ENCODE measurements at regions not wholly inside any gene's neighbourhood (a gene's known extent, or its start where the extent isn't known, plus 50 kb on each side); places are given as distances from the start of the nearest gene placed in this dataset.

GRCh38 chr2:41502752-41503151 lies 545.1 kb upstream of the PKDCC start:
- DNase-seq (ENCODE audit: low read depth, low spot score), result no peak
- H3K9me3 ChIP-seq (ENCODE audit: insufficient read depth, low read length), result peaks cover 21% of the 10 kb centered on the region

GRCh38 chr2:41504532-41504931 lies 543.3 kb upstream of the PKDCC start:
- no peak overlapping the region for H3K9ac ChIP-seq (ENCODE audit: insufficient read length, low read depth)
- no peak overlapping the region for H3K4me3 ChIP-seq (ENCODE audit: insufficient read length, low read depth)
- DNase-seq (ENCODE audit: low read depth, low spot score), result no peak
- H3K9me3 ChIP-seq (ENCODE audit: insufficient read depth, low read length), result peaks cover 21% of the 10 kb centered on the region
- TF ChIP-seq ZNF274 (IDR thresholded peaks at IDR 0.05; ENCODE audit: low read depth, low read length) (no peak), SUZ12 (IDR thresholded peaks at IDR 0.05; ENCODE audit: extremely low read depth, insufficient read depth, insufficient read length) (no peak), YY1 (IDR thresholded peaks at IDR 0.05; ENCODE audit: insufficient read depth, insufficient read length) (no peak)
- no peaks in the 10 kb centered on the region for H3K27me3 ChIP-seq (ENCODE audit: insufficient read depth, insufficient read length)
- no peaks in the 10 kb centered on the region for H3K36me3 ChIP-seq (ENCODE audit: insufficient read depth, insufficient read length, low read length)
- H3K4me1 ChIP-seq (ENCODE audit: insufficient read depth, insufficient read length), result no peaks in the 10 kb centered on the region

More at GRCh38 chr2:41502752-41503151, 545.1 kb upstream of the PKDCC start:
- Histone ChIP-seq H3K36me3 (ENCODE audit: insufficient read depth, insufficient read length, low read length) (no peaks in the 10 kb centered on the region), H3K4me3 (ENCODE audit: insufficient read length, low read depth) (no peak overlapping the region), H3K9ac (ENCODE audit: insufficient read length, low read depth) (no peak overlapping the region), H3K27me3 (ENCODE audit: insufficient read depth, insufficient read length) (no peaks in the 10 kb centered on the region), H3K4me1 (ENCODE audit: insufficient read depth, insufficient read length) (no peaks in the 10 kb centered on the region)
- TF ChIP-seq ZNF274 (IDR thresholded peaks at IDR 0.05; ENCODE audit: low read depth, low read length) (no peak), YY1 (IDR thresholded peaks at IDR 0.05; ENCODE audit: insufficient read depth, insufficient read length) (no peak), SUZ12 (IDR thresholded peaks at IDR 0.05; ENCODE audit: extremely low read depth, insufficient read depth, insufficient read length) (no peak)

- H3K27me3 ChIP-seq (ENCODE audit: insufficient read depth, insufficient read length), result no peaks in the 10 kb centered on the region
- no peak for DNase-seq (ENCODE audit: low read depth, low spot score)
- no peaks in the 10 kb centered on the region for H3K36me3 ChIP-seq (ENCODE audit: insufficient read depth, insufficient read length, low read length)
- no peak overlapping the region for H3K9ac ChIP-seq (ENCODE audit: insufficient read length, low read depth)
- TF ChIP-seq YY1 (IDR thresholded peaks at IDR 0.05; ENCODE audit: insufficient read depth, insufficient read length) (no peak), ZNF274 (IDR thresholded peaks at IDR 0.05; ENCODE audit: low read depth, low read length) (no peak), SUZ12 (IDR thresholded peaks at IDR 0.05; ENCODE audit: extremely low read depth, insufficient read depth, insufficient read length) (no peak)
- H3K4me1 ChIP-seq (ENCODE audit: insufficient read depth, insufficient read length), result no peaks in the 10 kb centered on the region
- H3K4me3 ChIP-seq (ENCODE audit: insufficient read length, low read depth), result no peak overlapping the region
- H3K9me3 ChIP-seq (ENCODE audit: insufficient read depth, low read length), result no peaks in the 10 kb centered on the region
Measured at GRCh38 chr2:41510108-41510507, 537.7 kb upstream of the PKDCC start.

- no peak for DNase-seq (ENCODE audit: low read depth, low spot score)
- Histone ChIP-seq H3K9me3 (ENCODE audit: insufficient read depth, low read length) (no peaks in the 10 kb centered on the region), H3K36me3 (ENCODE audit: insufficient read depth, insufficient read length, low read length) (no peaks in the 10 kb centered on the region), H3K4me1 (ENCODE audit: insufficient read depth, insufficient read length) (no peaks in the 10 kb centered on the region), H3K4me3 (ENCODE audit: insufficient read length, low read depth) (no peak overlapping the region), H3K27me3 (ENCODE audit: insufficient read depth, insufficient read length) (no peaks in the 10 kb centered on the region), H3K9ac (ENCODE audit: insufficient read length, low read depth) (no peak overlapping the region)
- TF ChIP-seq ZNF274 (IDR thresholded peaks at IDR 0.05; ENCODE audit: low read depth, low read length) (no peak), SUZ12 (IDR thresholded peaks at IDR 0.05; ENCODE audit: extremely low read depth, insufficient read depth, insufficient read length) (no peak), YY1 (IDR thresholded peaks at IDR 0.05; ENCODE audit: insufficient read depth, insufficient read length) (no peak)
Measured at GRCh38 chr2:41521211-41521610, 526.6 kb upstream of the PKDCC start.

- no peaks in the 10 kb centered on the region for H3K36me3 ChIP-seq (ENCODE audit: insufficient read depth, insufficient read length, low read length)
- H3K9ac ChIP-seq (ENCODE audit: insufficient read length, low read depth), result no peak overlapping the region
- no peaks in the 10 kb centered on the region for H3K4me1 ChIP-seq (ENCODE audit: insufficient read depth, insufficient read length)
- DNase-seq (ENCODE audit: low read depth, low spot score), result no peak
- no peaks in the 10 kb centered on the region for H3K9me3 ChIP-seq (ENCODE audit: insufficient read depth, low read length)
- H3K4me3 ChIP-seq (ENCODE audit: insufficient read length, low read depth), result no peak overlapping the region
- no peak for TF ChIP-seq ZNF274 (IDR thresholded peaks at IDR 0.05; ENCODE audit: low read depth, low read length)
- TF ChIP-seq SUZ12 (IDR thresholded peaks at IDR 0.05; ENCODE audit: extremely low read depth, insufficient read depth, insufficient read length), result no peak
- no peak for TF ChIP-seq YY1 (IDR thresholded peaks at IDR 0.05; ENCODE audit: insufficient read depth, insufficient read length)
- no peaks in the 10 kb centered on the region for H3K27me3 ChIP-seq (ENCODE audit: insufficient read depth, insufficient read length)
Measured at GRCh38 chr2:41527525-41528323, 520.1 kb upstream of the PKDCC start.

- Histone ChIP-seq H3K9ac (ENCODE audit: insufficient read length, low read depth) (no peak overlapping the region), H3K36me3 (ENCODE audit: insufficient read depth, insufficient read length, low read length) (no peaks in the 10 kb centered on the region), H3K4me1 (ENCODE audit: insufficient read depth, insufficient read length) (no peaks in the 10 kb centered on the region), H3K9me3 (ENCODE audit: insufficient read depth, low read length) (no peaks in the 10 kb centered on the region), H3K27me3 (ENCODE audit: insufficient read depth, insufficient read length) (no peaks in the 10 kb centered on the region), H3K4me3 (ENCODE audit: insufficient read length, low read depth) (no peak overlapping the region)
- DNase-seq (ENCODE audit: low read depth, low spot score), result no peak
- TF ChIP-seq YY1 (IDR thresholded peaks at IDR 0.05; ENCODE audit: insufficient read depth, insufficient read length) (no peak), ZNF274 (IDR thresholded peaks at IDR 0.05; ENCODE audit: low read depth, low read length) (no peak), SUZ12 (IDR thresholded peaks at IDR 0.05; ENCODE audit: extremely low read depth, insufficient read depth, insufficient read length) (no peak)
Measured at GRCh38 chr2:41535575-41535974, 512.2 kb upstream of the PKDCC start.

GRCh38 chr2:41540272-41540998 lies 507.4 kb upstream of the PKDCC start:
- TF ChIP-seq SUZ12 (IDR thresholded peaks at IDR 0.05; ENCODE audit: extremely low read depth, insufficient read depth, insufficient read length) (no peak), YY1 (IDR thresholded peaks at IDR 0.05; ENCODE audit: insufficient read depth, insufficient read length) (no peak), ZNF274 (IDR thresholded peaks at IDR 0.05; ENCODE audit: low read depth, low read length) (no peak)
- no peaks in the 10 kb centered on the region for H3K9me3 ChIP-seq (ENCODE audit: insufficient read depth, low read length)
- no peak overlapping the region for H3K9ac ChIP-seq (ENCODE audit: insufficient read length, low read depth)

More at GRCh38 chr2:41540272-41540998, 507.4 kb upstream of the PKDCC start:
- no peaks in the 10 kb centered on the region for H3K4me1 ChIP-seq (ENCODE audit: insufficient read depth, insufficient read length)
- no peaks in the 10 kb centered on the region for H3K36me3 ChIP-seq (ENCODE audit: insufficient read depth, insufficient read length, low read length)
- H3K27me3 ChIP-seq (ENCODE audit: insufficient read depth, insufficient read length), result no peaks in the 10 kb centered on the region
- H3K4me3 ChIP-seq (ENCODE audit: insufficient read length, low read depth), result no peak overlapping the region
- DNase-seq (ENCODE audit: low read depth, low spot score), result no peak

Data from NT2/D1 (cell line).